ENCODE measurements at regions not wholly inside any gene's neighbourhood (a gene's known extent, or its start where the extent isn't known, plus 50 kb on each side); places are given as distances from the start of the nearest gene placed in this dataset.

GRCh38 chr6:168161371-168161750, 82.3 kb upstream of the FRMD1 start (continued):
- TF ChIP-seq ELF4 (CRISPR knock-in tag; IDR thresholded peaks at IDR 0.05) (no peak), RNF2 (IDR thresholded peaks at IDR 0.05) (no peak), CBFB (CRISPR knock-in tag; IDR thresholded peaks at IDR 0.05) (no peak)

DNA sequence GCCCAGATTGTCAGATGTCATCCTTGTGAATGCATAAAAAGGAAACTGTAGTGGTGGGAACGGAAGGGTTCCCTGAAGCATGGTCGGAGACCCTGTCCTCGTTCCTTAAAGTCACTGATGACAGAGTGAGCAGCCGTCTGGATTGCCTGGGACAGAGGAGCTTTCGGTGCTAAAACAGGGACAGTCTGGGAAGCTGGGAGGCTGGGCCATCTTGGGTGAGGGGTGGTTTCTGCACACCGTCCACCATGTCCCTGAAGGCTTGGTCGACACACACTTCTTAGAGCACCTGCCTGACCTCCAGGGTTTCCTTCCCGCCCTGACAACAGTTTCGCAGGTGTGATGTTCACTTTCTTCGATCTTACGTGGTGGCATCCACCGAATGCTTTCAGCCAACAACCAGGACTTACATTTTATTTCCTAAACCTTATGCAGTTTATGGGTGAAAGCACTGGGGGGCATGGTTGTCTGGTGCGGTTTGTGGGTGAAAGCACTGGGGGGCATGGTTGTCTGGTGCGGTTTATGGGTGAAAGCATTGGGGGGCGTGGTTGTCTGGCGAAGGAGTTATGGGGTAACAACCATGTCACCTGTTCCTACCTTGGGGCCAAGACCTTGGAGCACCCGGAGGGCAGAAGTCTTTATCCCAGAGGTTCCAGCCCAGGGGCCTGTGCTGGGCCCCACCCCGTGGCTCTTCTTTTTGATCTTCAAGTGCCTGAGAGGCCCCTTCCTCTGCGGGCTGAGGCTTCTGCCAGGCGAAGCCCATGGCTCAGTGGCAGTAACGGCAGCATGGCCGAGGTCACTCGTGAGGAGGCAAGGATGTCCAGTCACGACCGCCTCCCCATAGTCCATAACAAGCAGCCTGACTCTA, 81.7 kb upstream of the FRMD1 start:
- H3K79me2 ChIP-seq (ENCODE audit: control insufficient read depth, insufficient read depth, low read length), result no peaks in the 10 kb centered on the region
- DNase-seq (ENCODE audit: extremely low read depth in 1 of 4, low spot score in 3 of 4) (no peak), ATAC-seq (no peak), FAIRE-seq (no peak)
- no peaks in the 10 kb centered on the region for H3K36me3 ChIP-seq (ENCODE audit: control insufficient read depth, insufficient read depth, low read length)
- no peak overlapping the region for H3K27ac ChIP-seq (ENCODE audit: extremely low read depth, low read depth, low read length)
- H4K20me1 ChIP-seq (replicated peaks; ENCODE audit: control insufficient read depth, insufficient read depth, low read length), result peaks cover 3% of the 10 kb centered on the region; the same call in 1 of the 2 replicates
- 2% methylated on average over 25 of the region's 25 CpGs for WGBS (ENCODE audit: insufficient coverage, low coverage, missing lambda C conversion rate)
- no peak overlapping the region for H3K4me3 ChIP-seq
- H3K9me3 ChIP-seq (replicated peaks; ENCODE audit: control insufficient read depth, insufficient read depth, low read depth, low read length), result no peaks in the 10 kb centered on the region
- no peaks in the 10 kb centered on the region for H3K9me1 ChIP-seq (ENCODE audit: control insufficient read depth, insufficient read depth, low read length)
- no peak overlapping the region for H3K4me2 ChIP-seq (ENCODE audit: insufficient read depth, low read length)
- no TSS peak for BruUV-seq (replicated peaks)
- H3K9ac ChIP-seq (ENCODE audit: insufficient read depth in 1 of 2, low read depth in 2 of 2, low read length in 2 of 2), result no peak overlapping the region
- ChIA-PET POLR2A (no interaction called here), CTCF (ENCODE audit: low intra/inter-chr PET ratio) (no interaction called here)
- intact Hi-C loops (cut with micrococcal nuclease) (no loop called here), in situ Hi-C loops (cut with MboI) (no loop called here)
- peaks cover 54 to 79% of the 10 kb centered on the region in 2 experiments for H3K27me3 ChIP-seq (ENCODE audit: control insufficient read depth in 2 of 2, insufficient read depth in 2 of 2, low read length in 2 of 2)
- H2AFZ ChIP-seq (ENCODE audit: low read depth, low read length), result no peak overlapping the region
- peaks cover 0 to 3% of the 10 kb centered on the region in 2 experiments; a peak in 1 of 5 replicates for H3K4me1 ChIP-seq (replicated peaks in 1 of 2; ENCODE audit: control insufficient read depth in 2 of 2, insufficient read depth in 2 of 2, low read length in 2 of 2)
- TF ChIP-seq TAF9B (IDR thresholded peaks at IDR 0.05; ENCODE audit: partially characterized antibody) (no peak), PHF20 (IDR thresholded peaks at IDR 0.05; ENCODE audit: partially characterized antibody) (no peak), CREB1 (IDR thresholded peaks at IDR 0.05) (no peak), CREB1 (CRISPR knock-in tag; IDR thresholded peaks at IDR 0.05) (no peak), NR3C1 (CRISPR knock-in tag; IDR thresholded peaks at IDR 0.05) (no peak), ZNF445 (CRISPR knock-in tag; IDR thresholded peaks at IDR 0.05; ENCODE audit: low read depth) (no peak), PRMT5 (CRISPR knock-in tag; IDR thresholded peaks at IDR 0.05) (no peak), IRF1 (CRISPR knock-in tag; IDR thresholded peaks at IDR 0.05; ENCODE audit: borderline replicate concordance) (no peak), ZNF24 (IDR thresholded peaks at IDR 0.05) (no peak), FOXK2 (conservative IDR thresholded peaks at IDR 0.05 in 1 of 2, IDR thresholded peaks at IDR 0.05 in 1 of 2; ENCODE audit: low read depth in 2 of 2) (no peak), ELF1 (tag; IDR thresholded peaks at IDR 0.05) (no peak)
- TF ChIP-seq, protein P1, sequence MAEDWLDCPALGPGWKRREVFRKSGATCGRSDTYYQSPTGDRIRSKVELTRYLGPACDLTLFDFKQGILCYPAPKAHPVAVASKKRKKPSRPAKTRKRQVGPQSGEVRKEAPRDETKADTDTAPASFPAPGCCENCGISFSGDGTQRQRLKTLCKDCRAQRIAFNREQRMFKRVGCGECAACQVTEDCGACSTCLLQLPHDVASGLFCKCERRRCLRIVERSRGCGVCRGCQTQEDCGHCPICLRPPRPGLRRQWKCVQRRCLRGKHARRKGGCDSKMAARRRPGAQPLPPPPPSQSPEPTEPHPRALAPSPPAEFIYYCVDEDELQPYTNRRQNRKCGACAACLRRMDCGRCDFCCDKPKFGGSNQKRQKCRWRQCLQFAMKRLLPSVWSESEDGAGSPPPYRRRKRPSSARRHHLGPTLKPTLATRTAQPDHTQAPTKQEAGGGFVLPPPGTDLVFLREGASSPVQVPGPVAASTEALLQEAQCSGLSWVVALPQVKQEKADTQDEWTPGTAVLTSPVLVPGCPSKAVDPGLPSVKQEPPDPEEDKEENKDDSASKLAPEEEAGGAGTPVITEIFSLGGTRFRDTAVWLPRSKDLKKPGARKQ (CRISPR knock-in tag; IDR thresholded peaks at IDR 0.05), result no peak
